Neuronal stem cell (in vitro differentiated cells): ENCODE measurements at regions not wholly inside any gene's neighbourhood (a gene's known extent, or its start where the extent isn't known, plus 50 kb on each side); places are given as distances from the start of the nearest gene placed in this dataset. TPM values are rescaled to one million over a fixed set of nuclear protein-coding genes. Genes with fewer than 3 reads are reported as not detected.

Experiments used
- DNase-seq: peaks from one replicate; pipeline ENCODE4 v3.0.0-alpha.2; 2013; ENCODE audit warnings: low spot score
- H2AFZ ChIP-seq: one replicate; pipeline ENCODE4 v1.6.1; 2013; ENCODE audit warnings: mild to moderate bottlenecking, low read length, inconsistent platforms
- H2AK5ac ChIP-seq: 2 replicates; pipeline ENCODE4 v1.6.1; 2013; ENCODE audit warnings: low read depth, mild to moderate bottlenecking, inconsistent platforms, low read length, moderate library complexity, mixed read lengths
- H2BK120ac ChIP-seq: 2 replicates; pipeline ENCODE4 v1.6.1; 2013; ENCODE audit warnings: low read depth, mild to moderate bottlenecking, inconsistent platforms, low read length, moderate library complexity, mixed read lengths
- H2BK12ac ChIP-seq: one replicate; pipeline ENCODE4 v1.6.1; 2013; ENCODE audit warnings: low read length, inconsistent platforms
- H2BK15ac ChIP-seq: 2 replicates; pipeline ENCODE4 v1.6.1; 2013; ENCODE audit warnings: mild to moderate bottlenecking, low read length, inconsistent platforms, mixed read lengths
- H2BK5ac ChIP-seq: one replicate; pipeline ENCODE4 v1.6.1; 2013; ENCODE audit warnings: inconsistent platforms, mild to moderate bottlenecking, low read length, moderate library complexity
- H3K14ac ChIP-seq: one replicate; pipeline ENCODE4 v1.6.1; 2013; ENCODE audit warnings: low read length, inconsistent platforms
- H3K18ac ChIP-seq: 2 replicates; pipeline ENCODE4 v1.6.1; 2013; ENCODE audit warnings: low read length, inconsistent platforms
- H3K23ac ChIP-seq: 2 replicates; pipeline ENCODE4 v1.6.1; 2013; ENCODE audit warnings: low read depth, mild to moderate bottlenecking, mixed read lengths, low read length, inconsistent platforms; ENCODE audit not compliant: poor library complexity
- H3K27ac ChIP-seq: replicated peaks from 3 replicates; pipeline ENCODE4 v1.5.1; 2013; ENCODE audit warnings: low read length, inconsistent platforms
- H3K27me3 ChIP-seq, 3 experiments: 2 replicates each; pipeline ENCODE4 v1.6.1; 2013; ENCODE audit warnings: low read length in 3 of 3, mild to moderate bottlenecking in 2 of 3, inconsistent platforms in 1 of 3, low read depth in 1 of 3, mixed read lengths in 1 of 3, moderate library complexity in 1 of 3; ENCODE audit not compliant: control insufficient read depth in 3 of 3, insufficient read depth in 3 of 3
- H3K36me3 ChIP-seq, 2 donors: replicated peaks in 1 of 2; 2 replicates each; pipeline ENCODE4 v1.6.1; 2013; ENCODE audit warnings: low read length in 2 of 2; ENCODE audit not compliant: control insufficient read depth in 2 of 2, insufficient read depth in 2 of 2
- H3K4ac ChIP-seq: 2 replicates; pipeline ENCODE4 v1.6.1; 2013; ENCODE audit warnings: inconsistent platforms, mild to moderate bottlenecking, low read length, moderate library complexity
- H3K4me1 ChIP-seq, 2 donors: 1 replicate in 1 of 2; 2 replicates in 1 of 2; pipeline ENCODE4 v1.6.1; 2013; ENCODE audit warnings: low read length in 2 of 2, low read depth in 1 of 2; ENCODE audit not compliant: control insufficient read depth in 2 of 2, insufficient read depth in 1 of 2
- H3K4me2 ChIP-seq: one replicate; pipeline ENCODE4 v1.6.1; 2013; ENCODE audit warnings: mild to moderate bottlenecking, low read length, inconsistent platforms; ENCODE audit not compliant: insufficient read depth, poor library complexity, severe bottlenecking
- H3K4me3 ChIP-seq, 2 donors: 2 replicates each; pipeline ENCODE4 v1.5.1; 2013; ENCODE audit warnings: low read length in 2 of 2, mild to moderate bottlenecking in 2 of 2, inconsistent platforms in 1 of 2, moderate library complexity in 1 of 2
- H3K79me1 ChIP-seq: one replicate; pipeline ENCODE4 v1.6.1; 2013; ENCODE audit warnings: low read depth, mild to moderate bottlenecking, inconsistent platforms, low read length, moderate library complexity
- H3K9ac ChIP-seq: one replicate; pipeline ENCODE4 v1.6.1; 2013; ENCODE audit warnings: mild to moderate bottlenecking, low read depth, low read length, inconsistent platforms; ENCODE audit not compliant: poor library complexity
- H3K9me3 ChIP-seq, 2 donors: replicated peaks in 1 of 2; 2 replicates each; pipeline versions ENCODE3 to v1.6.1; 2013; ENCODE audit warnings: low read length in 2 of 2, mild to moderate bottlenecking in 2 of 2, inconsistent platforms in 1 of 2, low read depth in 1 of 2, mixed read lengths in 1 of 2, moderate library complexity in 1 of 2; ENCODE audit not compliant: control insufficient read depth in 2 of 2, insufficient read depth in 1 of 2
- H4K8ac ChIP-seq: one replicate; pipeline ENCODE4 v1.6.1; 2013; ENCODE audit warnings: low read depth, mild to moderate bottlenecking, inconsistent platforms, low read length, moderate library complexity
- H4K91ac ChIP-seq: one replicate; pipeline ENCODE4 v1.6.1; 2013; ENCODE audit warnings: low read length, low read depth, mild to moderate bottlenecking, inconsistent platforms; ENCODE audit not compliant: poor library complexity
- small RNA-seq: library from polyadenylated mRNA; stranded (forward); fragments of <200 nt; extraction: miRNeasy Mini kit (QIAGEN cat#:217004); gene quantifications from one replicate; pipeline ENCODE3, GENCODE V24; 2013; ENCODE audit not compliant: insufficient read depth

- Histone ChIP-seq H2BK120ac (no peak overlapping the region), H2AK5ac (no peak overlapping the region), H4K91ac (no peak overlapping the region), H3K23ac (no peak overlapping the region), H3K36me3 (no peaks in the 10 kb centered on the region), H2BK15ac (no peak overlapping the region), H3K9me3 (no peaks in the 10 kb centered on the region), H3K4me2 (no peak overlapping the region), H3K79me1 (no peaks in the 10 kb centered on the region), H3K27me3 (peaks cover 0 to 2% (median 0%) of the 10 kb centered on the region in 3 experiments), H3K4ac (no peak overlapping the region), H3K14ac (no peak overlapping the region), H3K27ac (no peak overlapping the region), H3K4me3 (no peak overlapping the region), H2BK12ac (no peak overlapping the region), H3K18ac (no peak overlapping the region), H3K9ac (no peak overlapping the region), H4K8ac (no peak overlapping the region), H2BK5ac (no peak overlapping the region), H2AFZ (no peak overlapping the region), H3K4me1 (no peaks in the 10 kb centered on the region)
- no peak for DNase-seq
Measured at GRCh38 chr5:153439130-153439529, 51.3 kb upstream of the GRIA1 start.

Small RNA genes lying in the stretch of these regions (small RNA-seq; reads per million reads assigned to genes)
- not detected for gene AC008571.1
